ENCODE measurements at regions not wholly inside any gene's neighbourhood (a gene's known extent, or its start where the extent isn't known, plus 50 kb on each side); places are given as distances from the start of the nearest gene placed in this dataset.

DNA sequence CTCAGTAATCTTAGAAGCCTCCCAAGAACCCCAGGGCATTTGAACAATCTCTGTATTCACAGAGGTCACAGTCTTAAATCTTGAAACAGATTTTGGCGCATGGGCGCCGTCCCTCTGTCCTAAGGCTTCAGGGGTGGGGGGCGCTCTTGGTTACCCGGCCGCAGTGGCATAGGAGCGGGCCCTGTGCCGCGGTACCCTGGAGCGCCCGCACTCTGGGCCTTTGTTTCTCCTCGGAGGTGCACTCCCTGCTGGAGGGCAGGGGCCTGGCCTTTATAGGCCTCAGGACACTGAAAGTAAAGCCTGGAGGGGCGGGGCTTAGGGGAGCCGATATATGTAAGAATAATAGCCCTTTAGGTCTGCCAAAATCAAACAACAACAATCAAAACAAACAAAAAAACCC, 197.3 kb upstream of the FOLH1 start:
- TF ChIP-seq, protein P1, sequence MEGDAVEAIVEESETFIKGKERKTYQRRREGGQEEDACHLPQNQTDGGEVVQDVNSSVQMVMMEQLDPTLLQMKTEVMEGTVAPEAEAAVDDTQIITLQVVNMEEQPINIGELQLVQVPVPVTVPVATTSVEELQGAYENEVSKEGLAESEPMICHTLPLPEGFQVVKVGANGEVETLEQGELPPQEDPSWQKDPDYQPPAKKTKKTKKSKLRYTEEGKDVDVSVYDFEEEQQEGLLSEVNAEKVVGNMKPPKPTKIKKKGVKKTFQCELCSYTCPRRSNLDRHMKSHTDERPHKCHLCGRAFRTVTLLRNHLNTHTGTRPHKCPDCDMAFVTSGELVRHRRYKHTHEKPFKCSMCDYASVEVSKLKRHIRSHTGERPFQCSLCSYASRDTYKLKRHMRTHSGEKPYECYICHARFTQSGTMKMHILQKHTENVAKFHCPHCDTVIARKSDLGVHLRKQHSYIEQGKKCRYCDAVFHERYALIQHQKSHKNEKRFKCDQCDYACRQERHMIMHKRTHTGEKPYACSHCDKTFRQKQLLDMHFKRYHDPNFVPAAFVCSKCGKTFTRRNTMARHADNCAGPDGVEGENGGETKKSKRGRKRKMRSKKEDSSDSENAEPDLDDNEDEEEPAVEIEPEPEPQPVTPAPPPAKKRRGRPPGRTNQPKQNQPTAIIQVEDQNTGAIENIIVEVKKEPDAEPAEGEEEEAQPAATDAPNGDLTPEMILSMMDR (IDR thresholded peaks at IDR 0.05; ENCODE audit: control extremely low read depth in 1 of 3, insufficient read depth in 1 of 3, low read depth in 1 of 3, low read length in 3 of 3): no peak
- TF ChIP-seq, protein P2, sequence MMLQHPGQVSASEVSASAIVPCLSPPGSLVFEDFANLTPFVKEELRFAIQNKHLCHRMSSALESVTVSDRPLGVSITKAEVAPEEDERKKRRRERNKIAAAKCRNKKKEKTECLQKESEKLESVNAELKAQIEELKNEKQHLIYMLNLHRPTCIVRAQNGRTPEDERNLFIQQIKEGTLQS (IDR thresholded peaks at IDR 0.05; ENCODE audit: insufficient read depth, low read depth, low read length): no peak
- TF ChIP-seq CHD1 (IDR thresholded peaks at IDR 0.05; ENCODE audit: low read depth, low read length): no peak
- no peak for TF ChIP-seq ZNF274 (IDR thresholded peaks at IDR 0.05; ENCODE audit: borderline replicate concordance, extremely low read depth, low read length)
- no peak for TF ChIP-seq RXRA (IDR thresholded peaks at IDR 0.05; ENCODE audit: insufficient read depth, low read depth, low read length)
- TF ChIP-seq KDM1A (IDR thresholded peaks at IDR 0.05; ENCODE audit: borderline replicate concordance, low read length): no peak
- TF ChIP-seq, protein P3, sequence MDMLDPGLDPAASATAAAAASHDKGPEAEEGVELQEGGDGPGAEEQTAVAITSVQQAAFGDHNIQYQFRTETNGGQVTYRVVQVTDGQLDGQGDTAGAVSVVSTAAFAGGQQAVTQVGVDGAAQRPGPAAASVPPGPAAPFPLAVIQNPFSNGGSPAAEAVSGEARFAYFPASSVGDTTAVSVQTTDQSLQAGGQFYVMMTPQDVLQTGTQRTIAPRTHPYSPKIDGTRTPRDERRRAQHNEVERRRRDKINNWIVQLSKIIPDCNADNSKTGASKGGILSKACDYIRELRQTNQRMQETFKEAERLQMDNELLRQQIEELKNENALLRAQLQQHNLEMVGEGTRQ (IDR thresholded peaks at IDR 0.05; ENCODE audit: low read length): no peak
- no peak for TF ChIP-seq GTF2F1 (IDR thresholded peaks at IDR 0.05; ENCODE audit: borderline replicate concordance, low read depth, low read length)
- no peak for TF ChIP-seq POLR2A (IDR thresholded peaks at IDR 0.05; ENCODE audit: control extremely low read depth in 1 of 2, low read depth in 2 of 2, low read length in 2 of 2)
- no peak for TF ChIP-seq EZH2 (IDR thresholded peaks at IDR 0.05; ENCODE audit: low read depth, low read length, severe bottlenecking)
- no peak for TF ChIP-seq BCL11A (IDR thresholded peaks at IDR 0.05; ENCODE audit: low read depth in 2 of 2, low read length in 2 of 2)
- TF ChIP-seq SIN3A (conservative IDR thresholded peaks at IDR 0.05 in 1 of 2, IDR thresholded peaks at IDR 0.05 in 1 of 2; ENCODE audit: low read depth in 1 of 2, low read length in 2 of 2): no peak
- TF ChIP-seq SP1 (IDR thresholded peaks at IDR 0.05; ENCODE audit: low read depth, low read length): no peak
- no peak for TF ChIP-seq TCF12 (IDR thresholded peaks at IDR 0.05; ENCODE audit: low read depth, low read length)

All from H1 (cell line).